GM21515 (cell line): ENCODE measurements at regions not wholly inside any gene's neighbourhood (a gene's known extent, or its start where the extent isn't known, plus 50 kb on each side); places are given as distances from the start of the nearest gene placed in this dataset.

Experiments used
- ATAC-seq: cut with Tn5 transposase; IDR thresholded peaks from one replicate; pipeline ENCODE4 v1.9.1; 2021; ENCODE audit not compliant: unreplicated experiment

- no peak for ATAC-seq
These were observed 249.2 kb upstream of the GPRIN3 start for GRCh38 chr4:89556601-89557305.

DNA sequence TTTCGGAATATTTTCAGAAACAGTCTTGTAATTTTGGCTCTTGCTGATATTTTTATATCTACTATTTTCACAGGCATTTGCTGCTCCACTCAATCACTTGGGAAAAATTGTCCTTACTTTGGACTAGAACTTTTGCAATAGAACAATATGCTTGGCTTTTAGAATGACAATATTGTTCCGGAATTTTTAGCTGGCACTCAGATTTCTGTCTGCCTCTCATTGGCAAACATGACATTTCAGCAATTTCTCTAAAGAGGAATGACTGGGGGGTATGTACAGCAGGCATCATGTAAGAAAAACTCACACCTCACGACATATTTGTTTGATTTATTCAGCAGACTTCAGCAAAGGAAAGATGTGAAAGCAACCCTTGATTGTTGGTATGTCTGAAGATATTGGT lies 243.6 kb upstream of the GPRIN3 start:
- ATAC-seq, result no peak

DNA sequence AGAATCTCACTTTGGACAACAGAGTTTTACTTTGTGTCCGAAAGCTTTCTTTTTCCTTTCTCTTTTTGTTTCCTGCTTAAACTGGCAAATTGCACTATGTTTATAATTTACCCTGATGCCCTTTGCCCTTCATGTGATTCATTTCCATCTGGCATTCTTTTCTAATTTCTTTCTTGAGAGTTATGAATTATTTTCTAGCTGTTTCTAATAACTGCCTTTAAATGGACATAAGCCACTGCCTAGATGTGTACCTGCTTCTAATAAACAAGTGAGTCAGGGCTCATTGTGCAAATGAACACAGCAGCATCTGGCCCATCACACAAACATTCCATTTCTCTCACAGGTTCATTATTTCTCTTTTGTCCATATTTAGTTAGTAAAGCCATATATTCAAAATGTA lies 242.3 kb upstream of the GPRIN3 start:
- ATAC-seq, result no peak

GRCh38 chr4:89545315-89545714 lies 237.7 kb upstream of the GPRIN3 start:
- no peak for ATAC-seq

DNA sequence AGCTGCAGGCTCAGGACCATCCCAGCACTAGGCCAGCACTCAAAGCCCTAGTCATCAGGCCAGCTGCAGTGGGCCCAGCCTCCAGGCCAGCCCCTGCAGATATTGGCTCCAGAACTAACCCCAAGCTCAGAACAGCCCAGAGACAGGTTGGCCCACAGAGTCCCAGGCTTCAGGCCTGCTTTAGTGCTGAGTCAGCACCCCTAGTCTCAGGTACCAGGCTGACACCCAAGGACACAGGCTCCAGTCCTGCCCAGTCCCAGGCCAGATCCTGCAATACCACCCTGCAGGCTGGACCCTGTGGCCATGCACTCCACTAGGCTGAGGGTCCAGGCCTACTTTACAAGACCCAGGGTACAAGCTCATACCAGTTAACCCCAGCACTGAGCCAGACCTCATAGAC lies 234.4 kb upstream of the GPRIN3 start:
- no peak for ATAC-seq

DNA sequence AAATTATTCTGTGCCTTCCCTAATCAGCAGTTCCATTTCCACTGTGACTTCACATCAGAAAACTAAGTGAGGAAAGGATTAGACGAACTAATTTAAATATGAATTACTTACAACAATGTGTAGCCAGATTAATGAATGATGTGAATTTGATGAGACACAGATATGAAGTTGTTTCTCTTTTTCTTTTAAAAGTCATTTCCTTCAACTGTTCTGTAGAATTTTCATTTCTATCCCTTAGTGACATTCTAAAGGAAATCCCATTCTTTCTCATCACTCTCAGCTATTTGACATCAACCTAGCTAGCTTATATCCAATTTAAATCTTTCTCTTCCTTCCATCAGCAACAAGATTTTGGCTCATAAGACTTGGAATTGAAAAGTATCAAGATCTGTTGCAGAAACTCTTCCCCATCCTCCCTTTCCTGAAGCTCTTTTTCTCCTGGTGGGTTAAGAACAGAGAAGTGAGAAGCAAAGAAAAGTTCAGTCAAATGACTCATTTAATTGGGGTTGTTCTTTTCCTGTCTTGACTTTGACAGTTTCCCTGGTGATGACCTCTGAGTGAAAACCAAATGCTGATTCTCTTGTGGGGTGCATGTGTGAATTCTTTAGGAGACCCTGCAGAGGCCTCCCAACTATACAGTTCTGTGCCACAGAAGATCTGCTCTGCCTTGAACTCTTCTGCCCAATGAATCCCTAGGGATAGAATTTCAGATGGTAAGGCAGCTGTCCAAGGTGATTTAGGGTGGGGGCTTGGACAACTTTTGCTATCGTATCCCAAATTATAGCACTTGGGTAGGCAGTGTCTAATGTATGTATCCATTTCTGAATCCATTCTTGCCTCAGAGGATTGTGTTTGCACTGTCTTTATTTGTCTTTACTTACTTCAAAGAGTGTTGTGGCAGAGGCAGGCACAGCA lies 232.5 kb upstream of the GPRIN3 start:
- ATAC-seq, result no peak

GRCh38 chr4:89539374-89539773 lies 231.8 kb upstream of the GPRIN3 start:
- ATAC-seq, result no peak

GRCh38 chr4:89538886-89539285 lies 231.3 kb upstream of the GPRIN3 start:
- ATAC-seq, result no peak

DNA sequence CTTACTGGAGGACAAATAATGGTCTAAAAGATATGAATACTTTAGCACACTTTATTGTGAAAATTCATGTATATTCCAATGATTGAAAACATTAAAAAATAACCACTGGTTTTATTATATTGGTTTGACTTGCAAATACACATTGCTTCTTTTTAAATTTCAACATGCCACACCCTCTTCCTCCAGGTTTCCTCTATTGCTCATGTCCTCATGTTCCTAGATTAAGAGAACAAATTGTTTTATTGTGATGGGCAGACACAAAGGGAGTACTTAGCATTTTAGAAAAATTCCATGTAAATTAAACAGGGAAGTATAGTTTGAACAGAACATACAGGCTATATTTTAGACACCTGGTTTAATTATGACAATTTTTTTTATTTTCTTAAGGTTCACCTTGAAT lies 230.6 kb upstream of the GPRIN3 start:
- ATAC-seq, result no peak

GRCh38 chr4:89537281-89537680 lies 229.7 kb upstream of the GPRIN3 start:
- no peak for ATAC-seq

GRCh38 chr4:89535251-89535650 lies 227.7 kb upstream of the GPRIN3 start:
- no peak for ATAC-seq

DNA sequence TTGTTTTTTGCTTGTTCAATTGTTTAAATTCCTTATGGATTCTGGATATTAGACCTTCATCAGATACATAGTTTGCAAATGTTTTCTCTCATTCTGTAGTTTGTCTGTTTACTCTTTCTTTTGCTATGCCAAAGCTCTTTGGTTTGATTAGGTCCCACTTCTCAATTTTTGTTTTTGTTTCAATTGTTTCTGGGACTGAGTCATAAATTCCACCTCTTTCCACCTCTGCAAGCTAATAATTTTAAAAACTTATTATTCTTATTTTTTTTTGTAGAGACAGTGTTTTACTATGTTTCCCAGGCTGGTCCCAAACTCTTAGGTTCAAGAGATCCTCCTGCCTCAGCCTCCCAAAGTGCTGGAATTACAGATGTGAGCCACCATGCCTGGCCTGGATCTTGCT lies 226.8 kb upstream of the GPRIN3 start:
- no peak for ATAC-seq

DNA sequence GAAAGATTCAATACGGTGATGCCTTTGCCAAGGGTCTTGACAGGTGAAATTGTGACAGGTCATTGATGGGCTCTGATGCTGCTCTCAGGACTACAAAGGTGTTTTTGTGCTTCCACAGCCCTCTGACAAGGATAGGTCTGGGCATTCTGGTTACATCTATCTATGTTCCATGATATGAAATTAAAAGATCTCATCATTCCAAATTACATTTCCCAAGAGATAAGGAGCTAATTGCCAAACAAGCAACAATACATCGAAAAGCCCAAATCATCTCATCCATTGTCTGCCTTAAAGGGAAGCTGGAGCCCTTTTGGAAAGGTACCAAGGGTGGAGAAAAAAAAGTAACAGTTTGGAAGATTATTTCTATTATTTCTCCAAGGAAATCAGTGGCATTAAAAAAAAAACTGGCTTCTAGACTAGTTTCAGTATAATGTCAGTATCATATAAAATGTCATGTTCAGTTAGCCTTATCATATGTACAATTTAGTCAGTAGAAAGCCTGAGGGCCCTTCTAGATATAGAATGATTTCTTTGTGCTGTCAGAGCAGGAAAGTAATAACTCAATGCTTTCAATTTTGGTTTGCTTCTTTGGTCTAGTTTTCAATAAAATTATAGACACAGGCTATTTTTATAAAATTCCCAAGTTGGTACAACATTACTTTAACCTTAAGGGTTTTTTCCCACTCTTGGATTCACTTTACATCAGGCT lies 224.5 kb upstream of the GPRIN3 start:
- ATAC-seq, result no peak

GRCh38 chr4:89528526-89529133 lies 221.0 kb upstream of the GPRIN3 start:
- no peak for ATAC-seq

DNA sequence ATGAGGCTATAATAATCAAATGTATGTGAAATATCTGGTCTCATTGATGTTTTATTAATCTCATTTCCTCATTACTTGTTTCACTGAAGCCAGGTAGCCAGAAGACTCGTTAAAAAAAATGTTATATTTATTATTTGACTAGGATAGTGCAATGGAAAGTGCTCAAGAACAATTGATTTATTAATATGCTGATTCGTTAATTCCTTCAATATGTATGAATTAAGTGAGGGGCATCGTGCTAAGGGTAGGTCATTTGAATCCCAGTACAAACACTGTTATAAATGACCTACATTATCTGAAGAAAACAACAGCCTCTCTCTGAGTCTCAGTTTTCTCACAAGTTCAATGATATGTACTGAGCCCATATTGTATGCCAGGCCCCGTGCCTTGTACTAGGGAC lies 214.2 kb upstream of the GPRIN3 start:
- no peak for ATAC-seq

GRCh38 chr4:89519771-89520320 lies 212.2 kb upstream of the GPRIN3 start:
- no peak for ATAC-seq

GRCh38 chr4:89518259-89518658 lies 210.7 kb upstream of the GPRIN3 start:
- no peak for ATAC-seq

- ATAC-seq, result no peak
These were observed 207.2 kb upstream of the GPRIN3 start for GRCh38 chr4:89514811-89515210.

DNA sequence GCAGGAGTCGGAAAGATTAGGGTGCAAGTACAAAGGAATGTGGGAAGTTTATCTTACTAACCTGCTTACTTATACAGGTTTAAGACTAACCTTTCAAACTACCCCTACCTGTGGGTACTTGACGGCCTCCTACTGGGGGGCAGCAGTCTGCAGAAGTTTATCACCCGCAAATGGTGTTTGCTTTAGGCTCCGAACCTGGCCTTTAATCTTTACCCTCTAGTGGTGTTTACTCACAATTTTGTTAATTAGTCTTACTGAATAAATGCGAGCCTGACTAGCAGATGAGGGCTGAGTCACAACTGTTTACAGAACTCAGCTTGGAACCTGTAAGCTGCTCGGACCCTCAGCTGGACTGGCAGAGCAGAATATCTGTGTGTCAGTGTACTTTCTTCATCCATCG lies 204.2 kb upstream of the GPRIN3 start:
- ATAC-seq, result no peak

DNA sequence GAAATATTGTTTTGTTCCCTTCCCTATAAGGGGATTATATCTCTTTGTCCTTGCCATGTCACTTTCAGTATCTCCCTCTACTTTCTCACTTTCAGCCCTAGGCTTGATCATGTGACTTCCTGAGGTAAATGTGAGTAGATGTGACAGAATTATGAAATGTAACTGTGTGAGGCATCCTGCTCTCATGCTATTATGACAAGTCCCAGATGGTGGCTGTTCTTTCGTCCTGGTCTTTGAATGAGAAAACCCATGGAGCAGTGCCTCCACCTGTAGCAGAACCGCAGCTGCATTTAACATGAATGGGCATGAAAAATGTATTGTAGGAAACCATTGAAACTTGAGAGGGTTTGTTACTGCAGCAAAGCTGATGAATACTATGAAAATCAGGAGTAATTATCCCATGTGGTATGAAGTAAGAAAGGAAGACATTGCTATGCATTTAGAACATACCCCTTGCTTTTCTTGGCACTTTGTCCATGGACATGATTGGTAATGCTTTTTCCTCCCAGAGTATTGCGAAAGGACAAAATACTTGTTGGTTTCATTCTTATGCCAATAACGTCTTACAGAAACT lies 202.2 kb upstream of the GPRIN3 start:
- ATAC-seq, result peak; percentile 99
